Neural crest cell (in vitro differentiated cells): ENCODE measurements at regions not wholly inside any gene's neighbourhood (a gene's known extent, or its start where the extent isn't known, plus 50 kb on each side); places are given as distances from the start of the nearest gene placed in this dataset.

Source experiments
- DNase-seq: peaks from one replicate; pipeline ENCODE4 v3.0.0; 2021; ENCODE audit warnings: low read depth, mixed read lengths, low spot score
- H3K27ac Mint-ChIP-seq: one replicate; pipeline ENCODE4 v1.8.0; 2021; ENCODE audit warnings: mild to moderate bottlenecking, mixed read lengths; ENCODE audit not compliant: unreplicated experiment
- H3K27me3 Mint-ChIP-seq: 2 replicates; pipeline ENCODE4 v1.8.0; 2021; ENCODE audit warnings: low read depth, mild to moderate bottlenecking, mixed read lengths
- H3K36me3 Mint-ChIP-seq: 2 replicates; pipeline ENCODE4 v1.8.0; 2021; ENCODE audit warnings: low read depth, mild to moderate bottlenecking, mixed read lengths
- H3K4me1 Mint-ChIP-seq: 2 replicates; pipeline ENCODE4 v1.8.0; 2021; ENCODE audit warnings: mixed read lengths
- H3K4me3 Mint-ChIP-seq: one replicate; pipeline ENCODE4 v1.8.0; 2021; ENCODE audit warnings: mild to moderate bottlenecking, mixed read lengths
- H3K9me3 Mint-ChIP-seq: 2 replicates; pipeline ENCODE4 v1.8.0; 2021; ENCODE audit warnings: mixed read lengths
- CTCF ChIP-seq: fragments of 200-600 bp; sonication (generic); conservative IDR thresholded peaks from 2 replicates; pipeline ENCODE4 v1.5.0; 2021; ENCODE audit warnings: antibody characterized with exemption, mild to moderate bottlenecking

GRCh38 chr2:210839034-210839433, 282.6 kb downstream of the CPS1 start:
- Mint-ChIP-seq H3K4me1 (peaks cover 5% of the 10 kb centered on the region), H3K27me3 (no peaks in the 10 kb centered on the region), H3K36me3 (no peaks in the 10 kb centered on the region), H3K27ac (no peak overlapping the region), H3K4me3 (no peak overlapping the region), H3K9me3 (peaks cover under 1% of the 10 kb centered on the region)
- TF ChIP-seq CTCF: no peak
- DNase-seq: no peak

GRCh38 chr2:210839450-210839849, 283.1 kb downstream of the CPS1 start:
- Mint-ChIP-seq H3K27me3 (no peaks in the 10 kb centered on the region), H3K4me1 (peaks cover 5% of the 10 kb centered on the region), H3K4me3 (no peak overlapping the region), H3K27ac (no peak overlapping the region), H3K36me3 (no peaks in the 10 kb centered on the region), H3K9me3 (peaks cover 2% of the 10 kb centered on the region)
- no peak for DNase-seq
- TF ChIP-seq CTCF: no peak

- H3K4me1 Mint-ChIP-seq: peaks cover 5% of the 10 kb centered on the region
- H3K27ac Mint-ChIP-seq: no peak overlapping the region
- no peaks in the 10 kb centered on the region for H3K36me3 Mint-ChIP-seq
- no peak for TF ChIP-seq CTCF
- peaks cover 2% of the 10 kb centered on the region for H3K9me3 Mint-ChIP-seq
- H3K4me3 Mint-ChIP-seq: no peak overlapping the region
- DNase-seq: no peak
- H3K27me3 Mint-ChIP-seq: no peaks in the 10 kb centered on the region
These were observed 286.5 kb downstream of the CPS1 start for GRCh38 chr2:210842896-210843295.

GRCh38 chr2:210844016-210844415, 287.6 kb downstream of the CPS1 start:
- H3K27ac Mint-ChIP-seq: peak overlapping the region; percentile 92
- no peaks in the 10 kb centered on the region for H3K36me3 Mint-ChIP-seq
- H3K27me3 Mint-ChIP-seq: no peaks in the 10 kb centered on the region
- no peak for DNase-seq
- no peak for TF ChIP-seq CTCF
- H3K4me1 Mint-ChIP-seq: peaks cover 5% of the 10 kb centered on the region
- H3K4me3 Mint-ChIP-seq: no peak overlapping the region
- H3K9me3 Mint-ChIP-seq: peaks cover 2% of the 10 kb centered on the region

GRCh38 chr2:210859314-210859713, 302.9 kb downstream of the CPS1 start:
- H3K4me1 Mint-ChIP-seq: peaks cover 4% of the 10 kb centered on the region
- H3K27me3 Mint-ChIP-seq: no peaks in the 10 kb centered on the region
- H3K36me3 Mint-ChIP-seq: no peaks in the 10 kb centered on the region
- no peak for TF ChIP-seq CTCF
- H3K27ac Mint-ChIP-seq: no peak overlapping the region
- no peak overlapping the region for H3K4me3 Mint-ChIP-seq
- DNase-seq: no peak
- H3K9me3 Mint-ChIP-seq: no peaks in the 10 kb centered on the region

- no peak for DNase-seq
- Mint-ChIP-seq H3K4me1 (peaks cover 4% of the 10 kb centered on the region), H3K27me3 (no peaks in the 10 kb centered on the region), H3K9me3 (no peaks in the 10 kb centered on the region), H3K36me3 (no peaks in the 10 kb centered on the region), H3K27ac (no peak overlapping the region), H3K4me3 (no peak overlapping the region)
- no peak for TF ChIP-seq CTCF
These were observed 303.9 kb downstream of the CPS1 start for GRCh38 chr2:210860276-210860675.
